SK-N-SH treated with all-trans-retinoic acid at 6 μM for 48 hours (cell line): ENCODE measurements at regions not wholly inside any gene's neighbourhood (a gene's known extent, or its start where the extent isn't known, plus 50 kb on each side); places are given as distances from the start of the nearest gene placed in this dataset.

ENCODE experiments used
- CSRNP3 ChIP-seq: fragments of 250-450 bp; sonication (Bioruptor Pico); IDR thresholded peaks from 2 replicates; pipeline ENCODE4 v1.5.1; 2021; ENCODE audit warnings: mild to moderate bottlenecking, moderate library complexity
- GLIS3 ChIP-seq: fragments of 250-450 bp; sonication (Bioruptor Pico); IDR thresholded peaks from 2 replicates; pipeline ENCODE4 v1.5.0; 2020; ENCODE audit warnings: mild to moderate bottlenecking, moderate library complexity
- ISL1 ChIP-seq: fragments of 250-450 bp; sonication (Bioruptor Pico); IDR thresholded peaks from 2 replicates; pipeline ENCODE4 v2.1.2; 2022; ENCODE audit warnings: mild to moderate bottlenecking, moderate library complexity
- PATZ1 ChIP-seq: fragments of 250-450 bp; sonication (Bioruptor Pico); IDR thresholded peaks from 2 replicates; pipeline ENCODE4 v1.8.0; 2020; ENCODE audit warnings: mild to moderate bottlenecking, moderate library complexity, borderline replicate concordance
- RARB ChIP-seq: fragments of 250-450 bp; sonication (Bioruptor Pico); IDR thresholded peaks from 2 replicates; pipeline ENCODE4 v1.8.0; 2021; ENCODE audit warnings: mild to moderate bottlenecking, moderate library complexity
- TCF4 ChIP-seq: fragments of 250-450 bp; sonication (Bioruptor Pico); IDR thresholded peaks from 2 replicates; pipeline ENCODE4 v1.8.0; 2021; ENCODE audit warnings: mild to moderate bottlenecking, moderate library complexity, borderline replicate concordance
- TSHZ2 ChIP-seq: fragments of 250-450 bp; sonication (Bioruptor Pico); IDR thresholded peaks from 2 replicates; pipeline ENCODE4 v1.5.0; 2020; ENCODE audit warnings: mild to moderate bottlenecking, moderate library complexity
- ZNF8 ChIP-seq: fragments of 450-650 bp; formaldehyde crosslinking; IDR thresholded peaks from 2 replicates; pipeline ENCODE4 v1.5.0; 2020; ENCODE audit warnings: mild to moderate bottlenecking, moderate library complexity

GRCh38 chr10:112006407-112006806, 177.2 kb downstream of the GPAM start:
- TF ChIP-seq ZNF8: no peak
- TF ChIP-seq TCF4 (CRISPR knock-in tag): no peak
- no peak for TF ChIP-seq TSHZ2 (CRISPR knock-in tag)
- TF ChIP-seq CSRNP3 (CRISPR knock-in tag): no peak
- TF ChIP-seq PATZ1 (CRISPR knock-in tag): no peak
- TF ChIP-seq RARB (CRISPR knock-in tag): no peak
- TF ChIP-seq ISL1 (CRISPR knock-in tag): no peak
- TF ChIP-seq GLIS3 (CRISPR knock-in tag): no peak
